Retinal pigment epithelial cell (primary cell): ENCODE measurements at regions not wholly inside any gene's neighbourhood (a gene's known extent, or its start where the extent isn't known, plus 50 kb on each side); places are given as distances from the start of the nearest gene placed in this dataset.

Experiments
- DNase-seq: peaks from one replicate; pipeline ENCODE4 v3.0.0-alpha.2; 2010; ENCODE audit warnings: low read depth
- H3K4me3 ChIP-seq: 2 replicates; pipeline ENCODE4 v1.5.1; 2011; ENCODE audit warnings: mild to moderate bottlenecking, low read length, control low read depth, moderate library complexity
- CTCF ChIP-seq: conservative IDR thresholded peaks from 2 replicates; pipeline ENCODE4 v1.5.1; 2011; ENCODE audit warnings: low read depth, low read length, control low read depth, inconsistent platforms

- DNase-seq = no peak
- TF ChIP-seq CTCF = no peak
- no peak overlapping the region for H3K4me3 ChIP-seq
Observed at GRCh38 chr12:115088995-115089841, 405.2 kb upstream of the TBX3 start.

- H3K4me3 ChIP-seq = no peak overlapping the region
- TF ChIP-seq CTCF = no peak
- DNase-seq = no peak
Observed at GRCh38 chr12:115088328-115088994, 404.5 kb upstream of the TBX3 start.

GRCh38 chr12:115085594-115085993 lies 401.6 kb upstream of the TBX3 start:
- H3K4me3 ChIP-seq = no peak overlapping the region
- DNase-seq = no peak
- no peak for TF ChIP-seq CTCF

GRCh38 chr12:115079760-115080159 lies 395.8 kb upstream of the TBX3 start:
- no peak for TF ChIP-seq CTCF
- no peak for DNase-seq
- H3K4me3 ChIP-seq = no peak overlapping the region

GRCh38 chr12:115078990-115079389 lies 395.0 kb upstream of the TBX3 start:
- no peak for TF ChIP-seq CTCF
- no peak for DNase-seq
- no peak overlapping the region for H3K4me3 ChIP-seq

- no peak overlapping the region for H3K4me3 ChIP-seq
- TF ChIP-seq CTCF = no peak
- DNase-seq = no peak
Observed at GRCh38 chr12:115078334-115078733, 394.4 kb upstream of the TBX3 start.

- no peak for TF ChIP-seq CTCF
- H3K4me3 ChIP-seq = no peak overlapping the region
- DNase-seq = no peak
Observed at GRCh38 chr12:115075552-115076170, 391.7 kb upstream of the TBX3 start.
